ENCODE measurements at regions not wholly inside any gene's neighbourhood (a gene's known extent, or its start where the extent isn't known, plus 50 kb on each side); places are given as distances from the start of the nearest gene placed in this dataset.

DNA sequence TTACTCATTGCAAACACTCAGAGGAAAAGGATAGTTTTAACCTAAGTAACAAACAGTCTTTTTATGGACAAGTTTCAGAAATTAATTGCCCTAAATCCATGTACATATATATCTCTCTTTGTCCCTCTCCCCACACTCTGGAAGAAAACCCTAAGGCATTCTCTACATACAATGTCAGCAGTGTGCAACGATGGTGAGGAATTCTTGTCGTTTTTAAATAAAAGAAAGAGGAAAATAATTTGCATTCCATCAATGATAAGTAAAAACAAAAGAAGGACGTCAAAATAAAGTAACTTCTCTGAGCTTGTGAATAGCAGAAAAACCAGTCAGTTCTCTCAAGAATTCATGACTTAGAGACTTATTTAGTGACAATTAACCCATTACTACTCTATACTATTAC is 550.5 kb upstream of the DIPK2B start:
- TF ChIP-seq, protein P1, sequence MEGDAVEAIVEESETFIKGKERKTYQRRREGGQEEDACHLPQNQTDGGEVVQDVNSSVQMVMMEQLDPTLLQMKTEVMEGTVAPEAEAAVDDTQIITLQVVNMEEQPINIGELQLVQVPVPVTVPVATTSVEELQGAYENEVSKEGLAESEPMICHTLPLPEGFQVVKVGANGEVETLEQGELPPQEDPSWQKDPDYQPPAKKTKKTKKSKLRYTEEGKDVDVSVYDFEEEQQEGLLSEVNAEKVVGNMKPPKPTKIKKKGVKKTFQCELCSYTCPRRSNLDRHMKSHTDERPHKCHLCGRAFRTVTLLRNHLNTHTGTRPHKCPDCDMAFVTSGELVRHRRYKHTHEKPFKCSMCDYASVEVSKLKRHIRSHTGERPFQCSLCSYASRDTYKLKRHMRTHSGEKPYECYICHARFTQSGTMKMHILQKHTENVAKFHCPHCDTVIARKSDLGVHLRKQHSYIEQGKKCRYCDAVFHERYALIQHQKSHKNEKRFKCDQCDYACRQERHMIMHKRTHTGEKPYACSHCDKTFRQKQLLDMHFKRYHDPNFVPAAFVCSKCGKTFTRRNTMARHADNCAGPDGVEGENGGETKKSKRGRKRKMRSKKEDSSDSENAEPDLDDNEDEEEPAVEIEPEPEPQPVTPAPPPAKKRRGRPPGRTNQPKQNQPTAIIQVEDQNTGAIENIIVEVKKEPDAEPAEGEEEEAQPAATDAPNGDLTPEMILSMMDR (IDR thresholded peaks at IDR 0.05) = no peak
- no peak for TF ChIP-seq POLR2A (IDR thresholded peaks at IDR 0.05)
